Bronchial epithelial cell (primary cell): ENCODE measurements at regions not wholly inside any gene's neighbourhood (a gene's known extent, or its start where the extent isn't known, plus 50 kb on each side); places are given as distances from the start of the nearest gene placed in this dataset.

Experiments used
- DNase-seq: peaks from one replicate; pipeline ENCODE4 v3.0.0-alpha.2; 2010; ENCODE audit warnings: low read depth
- FAIRE-seq: peaks from 2 replicates; lab custom pipeline; 2011; peaks lifted over from hg19 to GRCh38; lab: Jason Lieb, UNC
- H3K27me3 ChIP-seq: 2 replicates; pipeline ENCODE4 v1.5.1; 2011; ENCODE audit warnings: low read length; ENCODE audit not compliant: control insufficient read depth, insufficient read depth
- H3K36me3 ChIP-seq: 2 replicates; pipeline ENCODE4 v1.5.1; 2011; ENCODE audit warnings: low read length; ENCODE audit not compliant: control insufficient read depth, insufficient read depth
- H3K4me3 ChIP-seq: 2 replicates; pipeline ENCODE4 v1.5.1; 2011; ENCODE audit warnings: mild to moderate bottlenecking, low read depth, low read length, control low read depth
- CTCF ChIP-seq: IDR thresholded peaks from 2 replicates; pipeline ENCODE4 v1.5.1; 2011; ENCODE audit warnings: mild to moderate bottlenecking, moderate library complexity, low read length, control low read depth, inconsistent platforms; ENCODE audit not compliant: insufficient read depth, severe bottlenecking

- no peaks in the 10 kb centered on the region for H3K27me3 ChIP-seq
- no peaks in the 10 kb centered on the region for H3K36me3 ChIP-seq
- DNase-seq: no peak
- FAIRE-seq: no peak
- TF ChIP-seq CTCF: no peak
- H3K4me3 ChIP-seq: no peak overlapping the region
Measured at GRCh38 chr15:29926083-29926388, 103.8 kb upstream of the TJP1 start.

- Histone ChIP-seq H3K4me3 (no peak overlapping the region), H3K27me3 (no peaks in the 10 kb centered on the region), H3K36me3 (no peaks in the 10 kb centered on the region)
- TF ChIP-seq CTCF: peak; percentile 45
- FAIRE-seq (peak; percentile 93), DNase-seq (peak; percentile 96)
Measured at GRCh38 chr15:29925227-29926082, 103.2 kb upstream of the TJP1 start.

- peak; percentile 74 for DNase-seq
Measured at GRCh38 chr15:29924750-29925149, 102.5 kb upstream of the TJP1 start.

GRCh38 chr15:29922191-29922590 lies 99.9 kb upstream of the TJP1 start:
- no peak for TF ChIP-seq CTCF
- H3K27me3 ChIP-seq: no peaks in the 10 kb centered on the region
- FAIRE-seq (no peak), DNase-seq (no peak)
- H3K4me3 ChIP-seq: no peak overlapping the region
- H3K36me3 ChIP-seq: no peaks in the 10 kb centered on the region

More at GRCh38 chr15:29924750-29925149, 102.5 kb upstream of the TJP1 start:
- Histone ChIP-seq H3K27me3 (no peaks in the 10 kb centered on the region), H3K4me3 (no peak overlapping the region), H3K36me3 (no peaks in the 10 kb centered on the region)
- FAIRE-seq: no peak
- TF ChIP-seq CTCF: no peak

GRCh38 chr15:29921130-29921601 lies 98.9 kb upstream of the TJP1 start:
- FAIRE-seq: peak; percentile 83

More at GRCh38 chr15:29921130-29921601, 98.9 kb upstream of the TJP1 start:
- Histone ChIP-seq H3K36me3 (no peaks in the 10 kb centered on the region), H3K4me3 (no peak overlapping the region), H3K27me3 (no peaks in the 10 kb centered on the region)
- peak; percentile 82 for DNase-seq
- no peak for TF ChIP-seq CTCF
